H1 (cell line): ENCODE measurements at regions not wholly inside any gene's neighbourhood (a gene's known extent, or its start where the extent isn't known, plus 50 kb on each side); places are given as distances from the start of the nearest gene placed in this dataset.

Experiments used
- BACH1 ChIP-seq: IDR thresholded peaks from 2 replicates; pipeline ENCODE4 v1.6.1; 2012; ENCODE audit warnings: low read length, improper control_type of control experiment
- KDM5A ChIP-seq: fragments of 200-600 bp; IDR thresholded peaks from 2 replicates; pipeline ENCODE4 v1.7.1; 2012; ENCODE audit warnings: mild to moderate bottlenecking, low read length, inconsistent platforms, mixed read lengths
- TCF12 ChIP-seq: IDR thresholded peaks from 2 replicates; pipeline ENCODE4 v1.6.1; 2011; ENCODE audit warnings: low read depth, mild to moderate bottlenecking, low read length

- TF ChIP-seq BACH1 = no peak
- no peak for TF ChIP-seq TCF12
- TF ChIP-seq KDM5A = no peak
These were observed 242.1 kb upstream of the PITRM1 start (continued) for GRCh38 chr10:3414667-3415023.
